Neural cell (in vitro differentiated cells): ENCODE measurements at regions not wholly inside any gene's neighbourhood (a gene's known extent, or its start where the extent isn't known, plus 50 kb on each side); places are given as distances from the start of the nearest gene placed in this dataset.
"Not testable (repeated sequence)": the region's sequence is repeated elsewhere in the genome, so short reads cannot be mapped to it uniquely, and the experiment has no call there.

Experiments used
- CTCF ChIP-seq: fragments of 450-650 bp; IDR thresholded peaks from 2 replicates; pipeline ENCODE4 v1.5.1; 2014; ENCODE audit warnings: antibody characterized with exemption, mild to moderate bottlenecking, moderate library complexity; ENCODE audit not compliant: poor library complexity, severe bottlenecking
- EP300 ChIP-seq: fragments of 450-650 bp; conservative IDR thresholded peaks from 2 replicates; pipeline ENCODE4 v1.6.1; 2014; ENCODE audit warnings: antibody characterized with exemption, mild to moderate bottlenecking, moderate library complexity; ENCODE audit not compliant: poor library complexity, severe bottlenecking
- EZH2 ChIP-seq: fragments of 200-600, 300-800 bp; shearing (Covaris generic), sonication (generic); IDR thresholded peaks from 2 replicates; pipeline ENCODE4 v1.6.1; 2014; ENCODE audit warnings: antibody characterized with exemption, low read length, borderline replicate concordance, mild to moderate bottlenecking; ENCODE audit not compliant: insufficient read depth, poor library complexity, severe bottlenecking
- MXI1 ChIP-seq: fragments of 450-650 bp; conservative IDR thresholded peaks from 2 replicates; pipeline ENCODE4 v1.6.1; 2014; ENCODE audit warnings: antibody characterized with exemption, mild to moderate bottlenecking; ENCODE audit not compliant: poor library complexity, severe bottlenecking
- POLR2AphosphoS5 ChIP-seq: IDR thresholded peaks from 2 replicates; pipeline ENCODE4 v1.6.1; 2012
- RAD21 ChIP-seq: fragments of 450-650 bp; conservative IDR thresholded peaks from 2 replicates; pipeline ENCODE4 v1.6.1; 2014; ENCODE audit warnings: antibody characterized with exemption, mild to moderate bottlenecking, moderate library complexity
- REST ChIP-seq: IDR thresholded peaks from 2 replicates; pipeline ENCODE4 v1.6.1; 2012; ENCODE audit warnings: borderline replicate concordance
- SMC3 ChIP-seq: fragments of 450-650 bp; conservative IDR thresholded peaks from 2 replicates; pipeline ENCODE4 v1.6.1; 2014; ENCODE audit warnings: antibody characterized with exemption, mild to moderate bottlenecking, moderate library complexity; ENCODE audit not compliant: poor library complexity
- TAF1 ChIP-seq: IDR thresholded peaks from 2 replicates; pipeline ENCODE4 v1.6.1; 2012; ENCODE audit warnings: low read depth

GRCh38 chr3:195984392-195985030, 76.2 kb upstream of the TNK2 start:
- not testable (repeated sequence) for TF ChIP-seq CTCF, POLR2AphosphoS5, SMC3, TAF1, EZH2, RAD21, EP300, REST, MXI1
